Subcutaneous abdominal adipose tissue (tissue), 5 donors: ENCODE measurements at regions not wholly inside any gene's neighbourhood (a gene's known extent, or its start where the extent isn't known, plus 50 kb on each side); places are given as distances from the start of the nearest gene placed in this dataset.

ENCODE experiments used
- H3K27ac ChIP-seq: one replicate; pipeline ENCODE4 v1.7.0; 2013; ENCODE audit warnings: low read depth, mild to moderate bottlenecking, inconsistent platforms, low read length, moderate library complexity
- H3K27me3 ChIP-seq, 5 donors: one replicate each; pipeline ENCODE4 v1.7.0; 2013; ENCODE audit warnings: low read length in 5 of 5, inconsistent platforms in 1 of 5; ENCODE audit not compliant: control insufficient read depth in 5 of 5, insufficient read depth in 4 of 5
- H3K36me3 ChIP-seq, 5 donors: one replicate each; pipeline ENCODE4 v1.7.0; 2013; ENCODE audit warnings: low read length in 5 of 5; ENCODE audit not compliant: control insufficient read depth in 5 of 5, insufficient read depth in 5 of 5
- H3K4me1 ChIP-seq, 5 donors: one replicate each; pipeline ENCODE4 v1.7.0; 2013; ENCODE audit warnings: low read length in 5 of 5, mild to moderate bottlenecking in 3 of 5, moderate library complexity in 1 of 5; ENCODE audit not compliant: control insufficient read depth in 5 of 5, insufficient read depth in 5 of 5
- H3K4me3 ChIP-seq, 5 donors: one replicate each; pipeline ENCODE4 v1.7.0; 2013; ENCODE audit warnings: low read length in 5 of 5, low read depth in 1 of 5
- H3K9ac ChIP-seq, 5 donors: one replicate each; pipeline ENCODE4 v1.7.0; 2013; ENCODE audit warnings: low read length in 5 of 5, mild to moderate bottlenecking in 4 of 5, moderate library complexity in 3 of 5
- H3K9me3 ChIP-seq, 5 donors: one replicate each; pipeline ENCODE4 v1.7.0; 2013; ENCODE audit warnings: low read length in 5 of 5; ENCODE audit not compliant: control insufficient read depth in 5 of 5
- donor health status: healthy.
- donor health status: healthy.
- donor health status: healthy.
- donor health status: healthy.
- donor health status: healthy.

DNA sequence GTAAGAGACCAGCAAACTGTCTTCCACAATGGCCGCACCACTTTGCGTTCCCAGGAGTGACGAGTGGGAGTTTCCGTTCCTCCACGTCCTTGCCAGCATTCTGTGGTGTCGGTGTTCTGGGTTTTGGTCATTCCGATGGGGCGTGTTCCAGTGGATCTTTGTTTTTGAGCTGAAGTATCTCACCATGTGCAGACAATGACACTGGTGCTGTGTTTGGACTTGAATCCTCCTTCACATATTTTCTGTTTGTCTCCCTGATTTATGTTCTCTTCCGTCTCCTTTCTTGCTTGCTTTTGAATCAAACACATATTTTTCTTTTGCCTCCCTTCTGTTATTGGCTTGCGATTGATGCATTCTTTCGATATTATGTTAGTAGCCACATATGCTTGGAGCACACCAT is 60.8 kb upstream of the IRX4 start:
- no peaks in the 10 kb centered on the region for H3K9me3 ChIP-seq
- no peak overlapping the region for H3K27ac ChIP-seq
- H3K27me3 ChIP-seq: peaks cover 0 to 3% (median 0%) of the 10 kb centered on the region in 5 donors
- H3K9ac ChIP-seq: no peak overlapping the region
- no peak overlapping the region for H3K4me3 ChIP-seq
- peaks cover 0 to 3% (median 0%) of the 10 kb centered on the region in 5 donors for H3K36me3 ChIP-seq
- H3K4me1 ChIP-seq: peaks cover 0 to 1% (median 0%) of the 10 kb centered on the region in 5 donors

DNA sequence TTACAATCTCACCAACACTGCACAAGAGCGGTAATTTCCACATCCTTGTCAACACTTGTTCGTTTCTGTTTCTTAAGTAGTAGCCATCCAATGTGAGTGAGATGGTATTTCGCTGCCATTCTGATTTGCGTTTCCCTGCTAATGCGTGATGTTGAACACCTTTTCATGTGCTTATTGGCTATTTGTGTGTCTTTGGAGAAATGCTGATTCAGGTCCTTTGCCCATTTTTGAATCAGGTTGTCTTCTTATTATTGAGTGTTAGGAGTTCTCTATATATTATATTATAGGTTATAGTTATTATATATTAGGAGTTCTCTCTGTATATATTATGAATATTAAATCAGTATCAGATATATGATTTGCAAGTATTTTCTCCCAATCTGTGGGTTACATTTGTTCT is 59.9 kb upstream of the IRX4 start:
- no peak overlapping the region for H3K9ac ChIP-seq
- no peaks in the 10 kb centered on the region for H3K9me3 ChIP-seq
- peaks cover 0 to 3% (median 0%) of the 10 kb centered on the region in 5 donors for H3K27me3 ChIP-seq
- H3K4me3 ChIP-seq: no peak overlapping the region
- H3K36me3 ChIP-seq: peaks cover 0 to 3% (median 0%) of the 10 kb centered on the region in 5 donors
- no peak overlapping the region for H3K27ac ChIP-seq
- H3K4me1 ChIP-seq: no peaks in the 10 kb centered on the region

DNA sequence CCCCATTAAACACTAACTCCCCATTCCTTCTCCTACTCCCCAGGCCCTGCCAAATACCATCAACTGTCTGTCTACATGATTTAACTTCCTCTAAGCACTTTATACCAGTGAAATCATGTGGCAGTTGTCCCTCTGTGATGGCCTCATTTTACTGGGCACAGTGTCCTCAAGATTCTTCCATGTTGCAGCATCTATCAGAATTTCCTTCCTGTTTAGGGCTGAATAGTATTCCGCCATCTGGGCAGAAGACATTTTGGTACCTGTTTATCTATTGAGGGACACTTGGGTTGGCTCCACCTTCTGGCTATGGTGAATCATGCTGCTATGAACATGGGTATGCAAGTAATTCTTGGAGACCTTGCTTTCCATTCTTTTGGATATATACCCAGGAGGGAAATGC is 59.4 kb upstream of the IRX4 start:
- H3K4me3 ChIP-seq: no peak overlapping the region
- H3K9ac ChIP-seq: no peak overlapping the region
- H3K27ac ChIP-seq: no peak overlapping the region
- peaks cover 0 to 6% (median 0%) of the 10 kb centered on the region in 5 donors for H3K36me3 ChIP-seq
- H3K27me3 ChIP-seq: peaks cover 0 to 3% (median 0%) of the 10 kb centered on the region in 5 donors
- H3K4me1 ChIP-seq: no peaks in the 10 kb centered on the region
- H3K9me3 ChIP-seq: peaks cover 0 to 1% (median 0%) of the 10 kb centered on the region in 5 donors

DNA sequence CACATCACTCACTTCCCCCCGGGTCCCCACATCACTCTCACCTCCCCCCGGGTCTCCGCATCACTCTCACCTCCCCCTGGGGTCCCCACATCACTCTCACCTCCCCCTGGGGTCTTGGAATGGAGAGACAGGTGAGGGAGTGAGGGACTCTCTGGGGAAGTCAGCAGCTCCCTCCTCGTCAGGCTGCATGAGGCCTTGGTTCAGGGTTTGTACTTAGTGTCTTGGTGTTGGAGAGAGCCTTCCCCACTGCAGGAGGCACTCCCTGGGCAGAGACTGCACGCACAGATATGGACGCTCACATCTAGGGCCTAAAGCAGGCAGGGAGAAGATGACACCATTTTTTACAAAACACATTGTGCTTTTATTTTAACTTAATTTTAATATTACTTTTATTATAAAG is 56.5 kb upstream of the IRX4 start:
- H3K9ac ChIP-seq: no peak overlapping the region
- H3K4me1 ChIP-seq: no peaks in the 10 kb centered on the region
- no peak overlapping the region for H3K4me3 ChIP-seq
- peaks cover 0 to 7% (median 0%) of the 10 kb centered on the region in 5 donors for H3K9me3 ChIP-seq
- H3K36me3 ChIP-seq: peaks cover 0 to 13% (median 2%) of the 10 kb centered on the region in 5 donors
- peaks cover 0 to 2% (median 0%) of the 10 kb centered on the region in 5 donors for H3K27me3 ChIP-seq
- no peak overlapping the region for H3K27ac ChIP-seq

DNA sequence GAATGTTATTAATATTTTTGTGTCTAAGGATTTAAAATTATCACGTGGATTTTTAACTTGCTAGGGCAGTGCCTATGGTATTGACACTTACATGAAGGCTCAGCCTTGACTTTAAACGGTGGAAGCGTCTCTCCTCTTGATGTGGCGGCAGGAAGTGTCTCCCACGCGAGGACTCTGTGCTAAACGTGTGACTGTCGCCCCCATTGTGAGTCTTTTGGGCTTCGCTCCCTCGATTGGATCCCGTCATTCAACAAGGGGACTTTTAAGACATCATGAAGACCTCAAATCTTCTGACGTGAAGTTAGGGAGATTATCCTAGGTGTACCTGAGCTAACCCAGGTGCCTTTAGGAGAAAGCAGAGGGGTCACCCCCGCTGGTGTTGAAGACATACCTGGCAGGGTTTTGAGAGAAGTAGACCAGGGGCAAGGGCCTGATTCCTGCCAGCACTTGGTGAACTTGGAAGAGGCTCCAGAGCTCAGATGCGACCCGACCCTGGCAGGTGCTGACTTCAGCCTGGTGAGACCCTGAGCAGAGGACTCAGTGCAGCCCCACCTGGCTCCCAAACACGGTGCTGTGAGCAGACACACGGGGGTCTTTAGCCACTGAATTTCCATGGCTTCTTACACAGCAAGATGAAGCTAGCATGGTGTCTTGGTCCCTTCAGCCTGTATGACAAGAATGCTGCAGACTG is 55.7 kb upstream of the IRX4 start:
- Histone ChIP-seq H3K4me1 (no peaks in the 10 kb centered on the region), H3K9me3 (peaks cover 0 to 7% (median 0%) of the 10 kb centered on the region in 5 donors), H3K9ac (no peak overlapping the region), H3K27ac (no peak overlapping the region), H3K4me3 (no peak overlapping the region), H3K36me3 (peaks cover 0 to 18% (median 3%) of the 10 kb centered on the region in 5 donors), H3K27me3 (no peaks in the 10 kb centered on the region)

DNA sequence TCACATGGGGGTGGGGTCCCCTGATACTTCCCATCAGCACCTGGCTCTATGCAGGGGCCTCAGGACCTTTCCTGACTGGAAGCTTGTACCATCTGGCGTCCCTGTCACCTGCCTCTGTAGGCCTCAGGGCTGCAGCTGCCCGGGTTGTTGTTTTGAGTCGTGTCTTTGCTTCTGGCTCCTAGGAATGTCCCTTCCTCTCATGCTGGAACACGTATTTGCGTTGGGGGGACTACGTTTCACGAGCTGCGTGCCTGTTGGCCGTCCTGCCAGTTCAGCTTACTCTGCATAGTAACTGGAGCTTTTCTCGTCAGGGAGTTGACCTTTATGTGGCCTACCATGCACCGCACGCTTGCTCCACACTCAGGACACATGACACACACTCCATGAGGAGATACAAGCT is 54.9 kb upstream of the IRX4 start:
- no peaks in the 10 kb centered on the region for H3K4me1 ChIP-seq
- no peaks in the 10 kb centered on the region for H3K27me3 ChIP-seq
- peaks cover 0 to 18% (median 0%) of the 10 kb centered on the region in 5 donors for H3K36me3 ChIP-seq
- no peak overlapping the region for H3K9ac ChIP-seq
- peaks cover 0 to 7% (median 0%) of the 10 kb centered on the region in 5 donors for H3K9me3 ChIP-seq
- no peak overlapping the region for H3K27ac ChIP-seq
- peak overlapping the region in 1 of 5 donors; percentile 24 for H3K4me3 ChIP-seq

DNA sequence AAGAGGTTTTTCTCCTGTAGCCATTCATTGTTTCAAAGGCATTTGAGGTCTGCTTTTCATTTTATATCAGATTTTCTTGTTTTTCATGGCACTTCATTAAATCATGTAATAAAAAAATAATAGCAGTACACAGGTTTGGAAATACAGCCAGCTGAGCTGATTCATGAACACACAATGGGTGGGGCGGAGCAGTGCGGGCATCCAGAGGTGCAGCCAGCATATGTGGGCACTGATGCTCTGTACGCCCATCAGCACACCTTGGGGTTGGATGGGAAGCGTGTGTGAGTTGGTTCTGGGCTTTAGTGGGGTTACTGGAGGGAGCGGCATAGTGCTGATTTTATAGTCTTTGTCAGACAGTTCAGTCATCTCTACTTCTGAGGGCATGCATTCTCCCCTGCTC is 54.2 kb upstream of the IRX4 start:
- H3K27ac ChIP-seq: no peak overlapping the region
- peaks cover 0 to 18% (median 0%) of the 10 kb centered on the region in 5 donors for H3K36me3 ChIP-seq
- no peaks in the 10 kb centered on the region for H3K27me3 ChIP-seq
- H3K4me1 ChIP-seq: peaks cover 0 to 1% (median 0%) of the 10 kb centered on the region in 5 donors
- H3K9me3 ChIP-seq: peaks cover 0 to 7% (median 0%) of the 10 kb centered on the region in 5 donors
- H3K9ac ChIP-seq: no peak overlapping the region
- H3K4me3 ChIP-seq: no peak overlapping the region

DNA sequence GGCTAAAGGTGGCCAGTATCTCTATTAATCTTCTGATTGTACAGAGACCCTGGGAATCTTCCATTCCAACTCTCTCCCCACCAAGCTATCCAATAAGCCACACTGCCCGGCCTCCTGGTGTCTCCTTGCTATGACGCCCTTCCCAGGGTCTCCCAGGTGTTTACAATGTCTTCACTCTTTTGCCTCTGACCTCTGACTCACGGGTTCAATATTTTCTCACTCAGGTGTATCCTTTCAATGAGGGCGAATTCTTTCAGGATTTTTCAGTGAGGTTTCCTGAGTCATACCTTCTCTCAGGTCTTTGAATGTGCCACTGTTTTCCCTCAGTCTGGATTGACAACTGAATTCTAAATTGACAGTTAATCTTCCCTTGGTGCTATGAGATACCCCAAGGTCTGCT is 53.7 kb upstream of the IRX4 start:
- H3K4me1 ChIP-seq: peaks cover 0 to 6% (median 5%) of the 10 kb centered on the region in 5 donors
- H3K27me3 ChIP-seq: no peaks in the 10 kb centered on the region
- no peak overlapping the region for H3K9ac ChIP-seq
- peaks cover 0 to 18% (median 0%) of the 10 kb centered on the region in 5 donors for H3K36me3 ChIP-seq
- H3K4me3 ChIP-seq: no peak overlapping the region
- peaks cover 0 to 7% (median 0%) of the 10 kb centered on the region in 5 donors for H3K9me3 ChIP-seq
- H3K27ac ChIP-seq: no peak overlapping the region

DNA sequence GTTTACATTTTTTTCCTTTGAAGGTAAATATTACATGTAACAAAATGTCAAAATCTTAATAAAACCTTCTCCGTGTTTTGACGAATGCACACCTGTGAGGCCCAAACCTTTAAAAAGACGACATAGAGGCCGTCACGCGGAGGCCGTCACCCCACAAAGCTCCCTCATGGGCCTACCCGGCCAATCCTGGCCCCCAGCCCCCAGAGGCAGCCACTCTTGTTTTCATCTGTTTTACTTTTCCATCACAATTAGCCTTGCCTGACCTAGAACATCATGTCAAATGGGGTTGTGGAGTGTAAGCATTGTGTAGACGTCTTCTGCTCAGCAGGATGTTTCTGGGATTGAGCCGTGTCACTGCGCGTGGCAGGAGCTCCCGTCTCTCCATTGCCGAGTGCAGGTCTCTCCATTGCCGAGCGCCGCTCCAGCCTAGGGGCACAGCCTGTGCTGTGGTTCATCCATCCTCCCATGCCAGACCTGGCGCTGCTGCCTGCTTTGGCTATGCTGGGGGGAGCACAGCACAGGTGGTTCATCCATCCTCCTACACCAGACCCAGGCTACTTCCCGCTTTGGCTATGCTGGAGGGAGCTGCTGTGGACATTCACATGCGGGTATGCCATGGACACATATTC is 52.2 kb upstream of the IRX4 start:
- Histone ChIP-seq H3K4me1 (peaks cover 0 to 19% (median 13%) of the 10 kb centered on the region in 5 donors), H3K27me3 (peaks cover 0 to 9% (median 4%) of the 10 kb centered on the region in 5 donors), H3K27ac (no peak overlapping the region), H3K36me3 (peaks cover 0 to 18% (median 0%) of the 10 kb centered on the region in 5 donors), H3K4me3 (no peak overlapping the region), H3K9me3 (peaks cover 0 to 7% (median 0%) of the 10 kb centered on the region in 5 donors), H3K9ac (no peak overlapping the region)

DNA sequence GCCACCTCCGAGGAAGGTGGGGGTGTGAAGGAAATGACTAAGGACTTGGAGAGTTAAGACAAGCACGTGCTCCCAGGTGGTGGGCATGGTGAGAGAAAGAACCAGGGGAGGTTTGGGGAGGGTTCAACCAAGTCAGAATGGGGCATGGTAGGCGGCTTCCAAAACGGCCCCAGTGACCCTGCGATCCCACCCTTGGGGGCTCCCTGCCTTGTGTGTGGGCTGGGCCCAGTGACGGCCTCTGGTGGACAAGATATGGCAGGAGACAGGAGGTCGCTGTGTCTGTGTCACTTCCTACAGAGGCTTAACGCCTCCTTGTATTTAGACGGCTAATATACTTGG is 51.3 kb upstream of the IRX4 start:
- Histone ChIP-seq H3K27me3 (peaks cover 0 to 18% (median 8%) of the 10 kb centered on the region in 5 donors), H3K9ac (no peak overlapping the region), H3K36me3 (peaks cover 0 to 16% (median 0%) of the 10 kb centered on the region in 5 donors), H3K4me1 (peaks cover 0 to 19% (median 13%) of the 10 kb centered on the region in 5 donors), H3K27ac (no peak overlapping the region), H3K4me3 (no peak overlapping the region), H3K9me3 (peaks cover 0 to 7% (median 0%) of the 10 kb centered on the region in 5 donors)
